Dendritic cell treated with granulocyte-macrophage colony-stimulating factor and Interleukin-4, amounts not matched to agents 40 ng/mL and 50 ng/mL, for 4 days (primary cell): ENCODE measurements at regions not wholly inside any gene's neighbourhood (a gene's known extent, or its start where the extent isn't known, plus 50 kb on each side); places are given as distances from the start of the nearest gene placed in this dataset.

Experiments
- H3K27ac Mint-ChIP-seq: one replicate; pipeline ENCODE4 v1.8.0; 2022; ENCODE audit warnings: mild to moderate bottlenecking, mixed read lengths
- H3K27me3 Mint-ChIP-seq: one replicate; pipeline ENCODE4 v1.8.0; 2022; ENCODE audit warnings: mild to moderate bottlenecking, mixed read lengths
- H3K36me3 Mint-ChIP-seq: one replicate; pipeline ENCODE4 v1.8.0; 2022; ENCODE audit warnings: low read depth, mixed read lengths
- H3K4me1 Mint-ChIP-seq: one replicate; pipeline ENCODE4 v1.8.0; 2022; ENCODE audit warnings: low read depth, mixed read lengths
- H3K4me3 Mint-ChIP-seq: one replicate; pipeline ENCODE4 v1.8.0; 2022; ENCODE audit warnings: mild to moderate bottlenecking, moderate library complexity, mixed read lengths
- H3K9me3 Mint-ChIP-seq: one replicate; pipeline ENCODE4 v1.8.0; 2022; ENCODE audit warnings: mixed read lengths
- intact Hi-C: fragments of 100-400 bp; cut with micrococcal nuclease; formaldehyde crosslinking; loops from one replicate; pipeline ENCODE4 v1.15.0; 2022

- no peaks in the 10 kb centered on the region for H3K4me1 Mint-ChIP-seq
- H3K27ac Mint-ChIP-seq = no peak overlapping the region
- H3K36me3 Mint-ChIP-seq = no peaks in the 10 kb centered on the region
- no peak overlapping the region for H3K4me3 Mint-ChIP-seq
- H3K27me3 Mint-ChIP-seq = no peaks in the 10 kb centered on the region
- H3K9me3 Mint-ChIP-seq = no peaks in the 10 kb centered on the region
- intact Hi-C loops = no loop called here
These were observed 683.5 kb upstream of the CCDC179 start for GRCh38 chr11:23543651-23544222.

- Mint-ChIP-seq H3K4me1 (no peaks in the 10 kb centered on the region), H3K27me3 (no peaks in the 10 kb centered on the region), H3K9me3 (no peaks in the 10 kb centered on the region), H3K36me3 (no peaks in the 10 kb centered on the region), H3K4me3 (no peak overlapping the region), H3K27ac (no peak overlapping the region)
- intact Hi-C loops = no loop called here
These were observed 691.4 kb upstream of the CCDC179 start for GRCh38 chr11:23551706-23552105.

GRCh38 chr11:23554002-23554401 is 693.7 kb upstream of the CCDC179 start:
- intact Hi-C loops = no loop called here
- Mint-ChIP-seq H3K27me3 (no peaks in the 10 kb centered on the region), H3K36me3 (no peaks in the 10 kb centered on the region), H3K27ac (no peak overlapping the region), H3K9me3 (no peaks in the 10 kb centered on the region), H3K4me1 (no peaks in the 10 kb centered on the region), H3K4me3 (no peak overlapping the region)

GRCh38 chr11:23555085-23555484 is 694.8 kb upstream of the CCDC179 start:
- Mint-ChIP-seq H3K27me3 (no peaks in the 10 kb centered on the region), H3K4me1 (no peaks in the 10 kb centered on the region), H3K4me3 (no peak overlapping the region), H3K9me3 (no peaks in the 10 kb centered on the region), H3K36me3 (no peaks in the 10 kb centered on the region), H3K27ac (no peak overlapping the region)
- intact Hi-C loops = no loop called here

- intact Hi-C loops = no loop called here
- Mint-ChIP-seq H3K9me3 (no peaks in the 10 kb centered on the region), H3K36me3 (no peaks in the 10 kb centered on the region), H3K27ac (no peak overlapping the region), H3K4me3 (no peak overlapping the region), H3K27me3 (no peaks in the 10 kb centered on the region), H3K4me1 (no peaks in the 10 kb centered on the region)
These were observed 696.0 kb upstream of the CCDC179 start for GRCh38 chr11:23556163-23556750.

- no peaks in the 10 kb centered on the region for H3K4me1 Mint-ChIP-seq
- intact Hi-C loops = no loop called here
- H3K9me3 Mint-ChIP-seq = no peaks in the 10 kb centered on the region
- H3K27ac Mint-ChIP-seq = no peak overlapping the region
- no peaks in the 10 kb centered on the region for H3K36me3 Mint-ChIP-seq
- no peaks in the 10 kb centered on the region for H3K27me3 Mint-ChIP-seq
- H3K4me3 Mint-ChIP-seq = no peak overlapping the region
These were observed 703.3 kb upstream of the CCDC179 start for GRCh38 chr11:23563591-23563990.

- intact Hi-C loops = no loop called here
- no peaks in the 10 kb centered on the region for H3K4me1 Mint-ChIP-seq
- H3K27me3 Mint-ChIP-seq = no peaks in the 10 kb centered on the region
- H3K36me3 Mint-ChIP-seq = no peaks in the 10 kb centered on the region
- H3K27ac Mint-ChIP-seq = no peak overlapping the region
- H3K9me3 Mint-ChIP-seq = peaks cover 2% of the 10 kb centered on the region
- no peak overlapping the region for H3K4me3 Mint-ChIP-seq
These were observed 704.1 kb upstream of the CCDC179 start for GRCh38 chr11:23564370-23564769.

- Mint-ChIP-seq H3K36me3 (no peaks in the 10 kb centered on the region), H3K4me3 (no peak overlapping the region), H3K27me3 (no peaks in the 10 kb centered on the region), H3K27ac (no peak overlapping the region), H3K4me1 (no peaks in the 10 kb centered on the region), H3K9me3 (peaks cover 17% of the 10 kb centered on the region)
- intact Hi-C loops = no loop called here
These were observed 708.9 kb upstream of the CCDC179 start for GRCh38 chr11:23569134-23569533.

GRCh38 chr11:23569547-23569946 is 709.3 kb upstream of the CCDC179 start:
- no peak overlapping the region for H3K4me3 Mint-ChIP-seq

GRCh38 chr11:23570828-23571227 is 710.6 kb upstream of the CCDC179 start:
- Mint-ChIP-seq H3K27me3 (no peaks in the 10 kb centered on the region), H3K9me3 (peaks cover 17% of the 10 kb centered on the region), H3K4me1 (no peaks in the 10 kb centered on the region), H3K36me3 (no peaks in the 10 kb centered on the region), H3K4me3 (no peak overlapping the region), H3K27ac (no peak overlapping the region)
- intact Hi-C loops = no loop called here

More at GRCh38 chr11:23569547-23569946, 709.3 kb upstream of the CCDC179 start:
- intact Hi-C loops = no loop called here
- H3K27me3 Mint-ChIP-seq = no peaks in the 10 kb centered on the region
- peaks cover 17% of the 10 kb centered on the region for H3K9me3 Mint-ChIP-seq
- H3K4me1 Mint-ChIP-seq = no peaks in the 10 kb centered on the region
- no peak overlapping the region for H3K27ac Mint-ChIP-seq
- H3K36me3 Mint-ChIP-seq = no peaks in the 10 kb centered on the region

GRCh38 chr11:23573429-23573828 is 713.2 kb upstream of the CCDC179 start:
- Mint-ChIP-seq H3K36me3 (no peaks in the 10 kb centered on the region), H3K9me3 (peaks cover 17% of the 10 kb centered on the region), H3K4me3 (no peak overlapping the region), H3K4me1 (no peaks in the 10 kb centered on the region), H3K27ac (no peak overlapping the region), H3K27me3 (no peaks in the 10 kb centered on the region)
- intact Hi-C loops = no loop called here

GRCh38 chr11:23574149-23574548 is 713.9 kb upstream of the CCDC179 start:
- intact Hi-C loops = no loop called here
- H3K4me3 Mint-ChIP-seq = no peak overlapping the region
- no peak overlapping the region for H3K27ac Mint-ChIP-seq
- H3K27me3 Mint-ChIP-seq = no peaks in the 10 kb centered on the region
- H3K36me3 Mint-ChIP-seq = no peaks in the 10 kb centered on the region
- peaks cover 16% of the 10 kb centered on the region for H3K9me3 Mint-ChIP-seq
- no peaks in the 10 kb centered on the region for H3K4me1 Mint-ChIP-seq

- Mint-ChIP-seq H3K27me3 (no peaks in the 10 kb centered on the region), H3K4me3 (no peak overlapping the region), H3K27ac (no peak overlapping the region), H3K36me3 (no peaks in the 10 kb centered on the region), H3K9me3 (peaks cover 8% of the 10 kb centered on the region), H3K4me1 (no peaks in the 10 kb centered on the region)
- intact Hi-C loops = no loop called here
These were observed 717.0 kb upstream of the CCDC179 start for GRCh38 chr11:23577296-23577695.

GRCh38 chr11:23585416-23586104 is 725.3 kb upstream of the CCDC179 start:
- Mint-ChIP-seq H3K27me3 (no peaks in the 10 kb centered on the region), H3K36me3 (no peaks in the 10 kb centered on the region), H3K4me1 (no peaks in the 10 kb centered on the region), H3K27ac (no peak overlapping the region), H3K4me3 (no peak overlapping the region), H3K9me3 (peaks cover 20% of the 10 kb centered on the region)
- intact Hi-C loops = no loop called here

GRCh38 chr11:23586173-23586572 is 725.9 kb upstream of the CCDC179 start:
- H3K27ac Mint-ChIP-seq = no peak overlapping the region
- intact Hi-C loops = no loop called here
- peaks cover 20% of the 10 kb centered on the region for H3K9me3 Mint-ChIP-seq
- no peaks in the 10 kb centered on the region for H3K27me3 Mint-ChIP-seq
- no peaks in the 10 kb centered on the region for H3K36me3 Mint-ChIP-seq
- H3K4me3 Mint-ChIP-seq = no peak overlapping the region
- H3K4me1 Mint-ChIP-seq = no peaks in the 10 kb centered on the region
